ENCODE measurements at regions not wholly inside any gene's neighbourhood (a gene's known extent, or its start where the extent isn't known, plus 50 kb on each side); places are given as distances from the start of the nearest gene placed in this dataset.

DNA sequence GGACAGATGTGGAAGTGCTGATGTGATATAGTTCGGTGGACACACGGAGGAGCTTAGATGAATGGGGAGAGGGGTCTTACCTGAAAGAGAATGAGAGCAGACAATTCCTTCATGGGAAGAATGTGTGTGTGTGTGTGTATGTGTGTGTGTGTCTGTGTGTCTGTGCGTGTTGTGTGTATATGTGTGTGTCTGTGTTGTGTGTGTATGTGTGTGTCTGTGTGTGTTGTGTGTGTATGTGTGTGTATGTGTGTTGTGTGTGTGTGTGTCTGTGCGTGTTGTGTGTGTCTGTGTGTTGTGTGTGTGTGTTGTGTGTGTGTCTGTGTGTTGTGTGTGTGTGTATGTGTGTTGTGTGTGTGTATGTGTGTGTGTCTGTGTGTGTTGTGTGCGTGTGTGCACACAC lies 104.2 kb downstream of the FAM204A start:
- TF ChIP-seq, protein P1, sequence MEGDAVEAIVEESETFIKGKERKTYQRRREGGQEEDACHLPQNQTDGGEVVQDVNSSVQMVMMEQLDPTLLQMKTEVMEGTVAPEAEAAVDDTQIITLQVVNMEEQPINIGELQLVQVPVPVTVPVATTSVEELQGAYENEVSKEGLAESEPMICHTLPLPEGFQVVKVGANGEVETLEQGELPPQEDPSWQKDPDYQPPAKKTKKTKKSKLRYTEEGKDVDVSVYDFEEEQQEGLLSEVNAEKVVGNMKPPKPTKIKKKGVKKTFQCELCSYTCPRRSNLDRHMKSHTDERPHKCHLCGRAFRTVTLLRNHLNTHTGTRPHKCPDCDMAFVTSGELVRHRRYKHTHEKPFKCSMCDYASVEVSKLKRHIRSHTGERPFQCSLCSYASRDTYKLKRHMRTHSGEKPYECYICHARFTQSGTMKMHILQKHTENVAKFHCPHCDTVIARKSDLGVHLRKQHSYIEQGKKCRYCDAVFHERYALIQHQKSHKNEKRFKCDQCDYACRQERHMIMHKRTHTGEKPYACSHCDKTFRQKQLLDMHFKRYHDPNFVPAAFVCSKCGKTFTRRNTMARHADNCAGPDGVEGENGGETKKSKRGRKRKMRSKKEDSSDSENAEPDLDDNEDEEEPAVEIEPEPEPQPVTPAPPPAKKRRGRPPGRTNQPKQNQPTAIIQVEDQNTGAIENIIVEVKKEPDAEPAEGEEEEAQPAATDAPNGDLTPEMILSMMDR (IDR thresholded peaks at IDR 0.05; ENCODE audit: low read depth, low read length): no peak
- no peak for DNase-seq
- no peaks in the 10 kb centered on the region for H3K9me3 ChIP-seq (ENCODE audit: severe bottlenecking)
- H3K36me3 ChIP-seq: no peaks in the 10 kb centered on the region
- no peak overlapping the region for H3K4me3 ChIP-seq (ENCODE audit: low read depth, low read length)
- H3K27ac ChIP-seq: no peak overlapping the region
- peaks cover 58% of the 10 kb centered on the region for H3K27me3 ChIP-seq (ENCODE audit: insufficient read depth, low read depth, severe bottlenecking)

DNA sequence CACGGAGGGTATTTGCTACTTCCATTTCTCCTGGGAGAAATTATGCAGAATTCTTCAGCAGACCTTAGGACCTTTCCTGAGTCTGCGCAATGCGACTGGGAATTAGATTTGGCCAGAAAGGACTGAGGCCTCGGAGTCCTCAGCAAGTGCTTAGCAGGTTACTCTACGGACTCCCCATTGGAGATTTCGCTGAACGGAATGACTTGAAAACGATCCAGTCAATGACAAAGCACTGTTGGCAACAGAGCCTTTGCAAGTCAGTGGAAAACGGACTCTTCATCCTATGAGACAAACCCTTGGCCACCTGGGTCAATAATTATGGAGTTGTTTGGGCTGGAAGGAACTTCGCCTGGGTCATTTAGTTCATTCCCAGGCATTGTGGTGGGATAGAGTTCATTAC lies 107.4 kb downstream of the FAM204A start:
- H3K9me3 ChIP-seq (ENCODE audit: severe bottlenecking): no peaks in the 10 kb centered on the region
- no peak for DNase-seq
- no peaks in the 10 kb centered on the region for H3K36me3 ChIP-seq
- no peak overlapping the region for H3K4me3 ChIP-seq (ENCODE audit: low read depth, low read length)
- H3K27me3 ChIP-seq (ENCODE audit: insufficient read depth, low read depth, severe bottlenecking): peaks cover 41% of the 10 kb centered on the region
- TF ChIP-seq, protein P1 (IDR thresholded peaks at IDR 0.05; ENCODE audit: low read depth, low read length): no peak
- H3K27ac ChIP-seq: no peak overlapping the region

DNA sequence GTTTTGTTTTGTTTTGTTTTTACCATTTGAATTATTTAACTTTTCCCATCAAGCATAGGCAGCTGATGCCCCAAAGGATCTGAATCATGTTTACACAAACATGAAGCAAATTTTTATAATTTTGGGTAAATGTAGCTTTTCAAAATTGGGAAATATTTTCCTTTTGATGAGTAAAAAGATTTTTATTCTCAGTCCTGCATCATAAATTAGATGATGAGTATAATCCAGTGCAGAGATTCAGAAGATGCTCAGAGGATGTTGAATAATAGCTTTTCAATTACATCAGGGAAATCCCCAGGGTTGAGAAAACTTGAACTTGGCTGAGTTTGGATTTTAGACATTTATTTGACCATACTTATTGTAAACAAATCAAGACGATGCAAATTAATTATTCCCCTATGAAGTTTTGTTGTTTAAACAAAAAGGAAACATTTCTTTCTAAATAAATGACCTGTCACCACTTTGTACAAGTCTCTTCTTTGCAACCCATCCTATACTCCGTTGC lies 121.7 kb downstream of the FAM204A start:
- Histone ChIP-seq H3K36me3 (no peaks in the 10 kb centered on the region), H3K27ac (no peak overlapping the region), H3K27me3 (ENCODE audit: insufficient read depth, low read depth, severe bottlenecking) (peaks cover 10% of the 10 kb centered on the region), H3K9me3 (ENCODE audit: severe bottlenecking) (no peaks in the 10 kb centered on the region), H3K4me3 (ENCODE audit: low read depth, low read length) (no peak overlapping the region)
- no peak for DNase-seq
- TF ChIP-seq, protein P1 (IDR thresholded peaks at IDR 0.05; ENCODE audit: low read depth, low read length): no peak

DNA sequence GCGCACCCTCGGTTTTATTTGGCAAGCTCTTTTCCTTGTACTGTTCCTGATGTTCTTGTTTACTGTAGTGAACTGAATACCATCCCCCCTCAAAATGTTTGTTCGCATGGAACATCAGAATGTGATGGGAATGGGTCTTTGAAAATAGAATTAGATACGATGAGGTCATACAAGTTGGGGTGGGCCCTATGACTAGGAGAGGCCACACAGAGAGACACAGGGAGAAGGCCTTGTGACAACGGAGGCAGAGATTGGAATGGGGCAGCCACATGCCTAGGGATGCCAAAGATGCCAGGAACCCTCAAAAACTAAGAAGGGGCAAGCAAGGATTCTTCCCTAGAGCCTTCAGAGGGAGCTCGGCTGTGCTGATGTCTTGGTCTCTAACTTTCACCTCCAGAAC lies 123.6 kb downstream of the FAM204A start:
- H3K9me3 ChIP-seq (ENCODE audit: severe bottlenecking): no peaks in the 10 kb centered on the region
- TF ChIP-seq, protein P1 (IDR thresholded peaks at IDR 0.05; ENCODE audit: low read depth, low read length): no peak

DNA sequence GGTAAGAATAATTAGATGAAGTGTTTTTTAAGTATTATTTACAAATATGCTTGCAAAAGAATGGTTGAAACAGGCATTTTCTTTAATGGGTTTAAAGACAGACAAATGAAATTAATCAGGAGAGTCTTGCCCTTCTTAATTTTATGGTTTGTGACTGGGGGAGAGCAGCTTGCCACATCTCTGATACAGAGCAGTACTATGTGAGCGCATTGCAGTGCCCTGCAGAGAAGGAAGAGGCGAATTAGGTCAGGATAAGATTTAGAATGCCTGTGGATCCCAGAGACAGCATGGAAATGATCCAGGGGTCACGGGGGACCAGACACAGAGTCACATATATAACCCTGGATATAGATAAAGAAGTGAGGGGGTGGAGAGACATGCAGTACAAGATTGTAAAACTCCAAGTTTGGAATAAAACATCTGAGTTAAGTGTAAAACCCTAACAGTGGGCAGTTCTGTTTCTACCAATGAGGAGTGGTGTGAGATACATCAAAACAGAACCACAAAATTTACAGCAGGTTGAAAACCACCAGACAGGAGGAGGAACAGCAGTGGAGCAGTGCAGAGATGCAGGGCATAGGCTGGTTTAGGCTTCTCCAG lies 125.5 kb downstream of the FAM204A start:
- no peaks in the 10 kb centered on the region for H3K9me3 ChIP-seq (ENCODE audit: severe bottlenecking)
- DNase-seq: no peak
- H3K36me3 ChIP-seq: no peaks in the 10 kb centered on the region
- TF ChIP-seq, protein P1 (IDR thresholded peaks at IDR 0.05; ENCODE audit: low read depth, low read length): no peak
- peaks cover 6% of the 10 kb centered on the region for H3K27me3 ChIP-seq (ENCODE audit: insufficient read depth, low read depth, severe bottlenecking)
- H3K4me3 ChIP-seq (ENCODE audit: low read depth, low read length): no peak overlapping the region
- H3K27ac ChIP-seq: no peak overlapping the region

More for the DNA sequence above, 123.6 kb downstream of the FAM204A start:
- H3K27ac ChIP-seq: no peak overlapping the region
- peaks cover 10% of the 10 kb centered on the region for H3K27me3 ChIP-seq (ENCODE audit: insufficient read depth, low read depth, severe bottlenecking)
- DNase-seq: no peak
- H3K4me3 ChIP-seq (ENCODE audit: low read depth, low read length): no peak overlapping the region
- H3K36me3 ChIP-seq: no peaks in the 10 kb centered on the region

DNA sequence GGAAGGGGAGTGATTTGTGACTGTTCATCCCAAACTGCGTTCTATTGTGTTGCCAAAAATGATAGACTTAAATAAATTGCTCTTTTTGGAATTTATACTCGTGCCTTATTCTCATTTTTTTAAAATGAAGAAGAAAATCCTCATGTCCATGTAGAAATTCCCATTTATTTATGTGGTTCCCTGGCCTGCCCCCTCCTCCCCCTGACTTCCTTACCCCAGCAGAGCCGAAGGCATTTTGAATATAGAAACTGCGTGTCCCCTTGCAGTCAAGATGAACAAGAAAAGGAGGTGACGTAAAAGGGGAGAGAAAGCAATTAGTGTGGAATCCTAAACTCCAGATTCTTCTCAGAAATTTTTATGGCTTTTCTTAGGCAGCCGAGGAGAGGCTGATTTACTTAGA lies 126.1 kb downstream of the FAM204A start:
- Histone ChIP-seq H3K27me3 (ENCODE audit: insufficient read depth, low read depth, severe bottlenecking) (peaks cover 4% of the 10 kb centered on the region), H3K36me3 (no peaks in the 10 kb centered on the region), H3K4me3 (ENCODE audit: low read depth, low read length) (no peak overlapping the region), H3K27ac (no peak overlapping the region), H3K9me3 (ENCODE audit: severe bottlenecking) (no peaks in the 10 kb centered on the region)
- no peak for DNase-seq
- TF ChIP-seq, protein P1 (IDR thresholded peaks at IDR 0.05; ENCODE audit: low read depth, low read length): no peak

Data from WERI-Rb-1 (cell line).